Gastrocnemius medialis (tissue), 4 donors: ENCODE measurements at regions not wholly inside any gene's neighbourhood (a gene's known extent, or its start where the extent isn't known, plus 50 kb on each side); places are given as distances from the start of the nearest gene placed in this dataset.

Experiments
- ATAC-seq, 2 donors: fragments of 150-250 bp; one replicate each; pipeline ENCODE4 v1.9.1; 2016
- DNase-seq, 2 donors: peaks; one replicate each; pipeline ENCODE4 v3.0.0-alpha.2; 2019
- H3K27ac ChIP-seq, 4 donors: fragments of 200-600 bp; sonication (generic); 1 replicate in 1 of 4; 2 replicates in 3 of 4; pipeline ENCODE4 v1.5.1; 2016 to 2018; ENCODE audit warnings: mild to moderate bottlenecking in 2 of 4, moderate library complexity in 1 of 4
- H3K27me3 ChIP-seq, 3 donors: fragments of 200-600 bp; sonication (generic) in 2 of 3; 1 replicate in 1 of 3; 2 replicates in 2 of 3; pipeline versions ENCODE4 v1.5.1 to v1.6.0; 2016 to 2019; ENCODE audit warnings: mild to moderate bottlenecking in 1 of 3, moderate library complexity in 1 of 3
- H3K36me3 ChIP-seq, 2 donors: fragments of 200-600 bp; sonication (generic) in 1 of 2; one replicate each; pipeline ENCODE4 v1.5.1; 2017 to 2018
- H3K4me1 ChIP-seq, 2 donors: fragments of 200-600 bp; sonication (generic) in 1 of 2; one replicate each; pipeline ENCODE4 v1.5.1; 2016 to 2017; ENCODE audit warnings: mild to moderate bottlenecking in 2 of 2
- H3K4me3 ChIP-seq, 4 donors: fragments of 200-600 bp; sonication (generic) in 3 of 4; 1 replicate in 1 of 4; 2 replicates in 3 of 4; pipeline ENCODE4 v1.5.1; 2016 to 2019; ENCODE audit warnings: mild to moderate bottlenecking in 2 of 4
- H3K9me3 ChIP-seq, 3 donors: fragments of 200-600 bp; sonication (generic) in 2 of 3; 1 replicate in 1 of 3; 2 replicates in 2 of 3; pipeline ENCODE4 v1.5.1; 2016 to 2019
- CTCF ChIP-seq, 5 experiments: fragments of 450-650 bp in 3 of 5; fragments of 200-600 bp in 2 of 5; sonication (generic) in 2 of 5; IDR thresholded peaks in 4 of 5; conservative IDR thresholded peaks in 1 of 5; 1 replicate in 4 of 5; 2 replicates in 1 of 5; pipeline ENCODE4 v1.5.1; 2016 to 2019; ENCODE audit warnings: antibody characterized with exemption in 5 of 5, mild to moderate bottlenecking in 3 of 5, moderate library complexity in 3 of 5
- POLR2A ChIP-seq, 2 donors: fragments of 450-650 bp; IDR thresholded peaks; one replicate each; pipeline ENCODE4 v1.6.1; 2017; ENCODE audit warnings: antibody characterized with exemption in 2 of 2, mild to moderate bottlenecking in 2 of 2, moderate library complexity in 2 of 2
- in situ Hi-C, 4 donors: fragments of 200-750 bp; cut with MboI; loops; one replicate each; pipeline versions ENCODE4 v1.15.0 to v1.8.0; 2017; ENCODE audit warnings: low sequenced_read_pairs in 4 of 4
- intact Hi-C: fragments of 100-400 bp; cut with DNase I; formaldehyde crosslinking; loops from one replicate; pipeline ENCODE4 v1.15.1; 2023; ENCODE audit warnings: low total_unique reads

GRCh38 chr16:87143661-87144121 lies 173.5 kb downstream of the C16orf95 start:
- ATAC-seq, result no peak

GRCh38 chr16:87144232-87144631 lies 173.0 kb downstream of the C16orf95 start:
- H3K27me3 ChIP-seq, result no peaks in the 10 kb centered on the region
- TF ChIP-seq POLR2A (IDR thresholded peaks at IDR 0.05) (no peak), CTCF (IDR thresholded peaks at IDR 0.05 in 4 of 5, conservative IDR thresholded peaks at IDR 0.05 in 1 of 5) (no peak)
- intact Hi-C loops, result no loop called here
- no peaks in the 10 kb centered on the region for H3K36me3 ChIP-seq
- H3K4me1 ChIP-seq, result no peaks in the 10 kb centered on the region
- no peak overlapping the region for H3K4me3 ChIP-seq
- in situ Hi-C loops, result no loop called here
- DNase-seq (no peak), ATAC-seq (no peak)
- H3K9me3 ChIP-seq, result no peaks in the 10 kb centered on the region
- no peak overlapping the region for H3K27ac ChIP-seq

More at GRCh38 chr16:87143661-87144121, 173.5 kb downstream of the C16orf95 start:
- H3K9me3 ChIP-seq, result no peaks in the 10 kb centered on the region
- no peaks in the 10 kb centered on the region for H3K27me3 ChIP-seq
- H3K36me3 ChIP-seq, result no peaks in the 10 kb centered on the region
- intact Hi-C loops (no loop called here), in situ Hi-C loops (no loop called here)
- no peak for DNase-seq
- TF ChIP-seq POLR2A (IDR thresholded peaks at IDR 0.05) (no peak), CTCF (IDR thresholded peaks at IDR 0.05 in 4 of 5, conservative IDR thresholded peaks at IDR 0.05 in 1 of 5) (no peak)
- H3K27ac ChIP-seq, result no peak overlapping the region
- H3K4me1 ChIP-seq, result no peaks in the 10 kb centered on the region
- H3K4me3 ChIP-seq, result no peak overlapping the region

- no peak for TF ChIP-seq CTCF (IDR thresholded peaks at IDR 0.05 in 4 of 5, conservative IDR thresholded peaks at IDR 0.05 in 1 of 5)
- H3K36me3 ChIP-seq, result no peaks in the 10 kb centered on the region
- ATAC-seq (no peak), DNase-seq (no peak)
- H3K27me3 ChIP-seq, result no peaks in the 10 kb centered on the region
- H3K9me3 ChIP-seq, result no peaks in the 10 kb centered on the region
- in situ Hi-C loops (no loop called here), intact Hi-C loops (no loop called here)
- H3K4me1 ChIP-seq, result no peaks in the 10 kb centered on the region
- no peak overlapping the region for H3K4me3 ChIP-seq
- H3K27ac ChIP-seq, result no peak overlapping the region
Measured at GRCh38 chr16:87145181-87146176, 171.7 kb downstream of the C16orf95 start.

GRCh38 chr16:87146676-87147075 lies 170.5 kb downstream of the C16orf95 start:
- no peaks in the 10 kb centered on the region for H3K4me1 ChIP-seq
- H3K27me3 ChIP-seq, result no peaks in the 10 kb centered on the region
- no peak for TF ChIP-seq CTCF (IDR thresholded peaks at IDR 0.05 in 4 of 5, conservative IDR thresholded peaks at IDR 0.05 in 1 of 5)
- no peak for TF ChIP-seq POLR2A (IDR thresholded peaks at IDR 0.05)
- no peak overlapping the region for H3K27ac ChIP-seq
- H3K9me3 ChIP-seq, result no peaks in the 10 kb centered on the region
- H3K4me3 ChIP-seq, result no peak overlapping the region
- ATAC-seq (no peak), DNase-seq (no peak)
- no peaks in the 10 kb centered on the region for H3K36me3 ChIP-seq
- in situ Hi-C loops (no loop called here), intact Hi-C loops (no loop called here)
